Neural cell (in vitro differentiated cells): ENCODE measurements at regions not wholly inside any gene's neighbourhood (a gene's known extent, or its start where the extent isn't known, plus 50 kb on each side); places are given as distances from the start of the nearest gene placed in this dataset.

ENCODE experiments used
- H2AFZ ChIP-seq: fragments of 200-600, 300-800 bp; sonication (generic), shearing (Covaris generic); 2 replicates; pipeline ENCODE4 v1.6.0; 2014; ENCODE audit warnings: low read depth, mild to moderate bottlenecking, antibody characterized with exemption, low read length, moderate library complexity
- H3F3A ChIP-seq: fragments of 200-600 bp; shearing (Covaris generic); 2 replicates; pipeline ENCODE4 v1.6.1; 2016; ENCODE audit warnings: mild to moderate bottlenecking, moderate library complexity, mixed read lengths, antibody characterized with exemption, low read length; ENCODE audit not compliant: insufficient read depth, poor library complexity, severe bottlenecking
- H3K27ac ChIP-seq: fragments of 200-600, 300-800 bp; sonication (generic), shearing (Covaris generic); 2 replicates; pipeline ENCODE4 v1.5.1; 2014; ENCODE audit warnings: mild to moderate bottlenecking, low read length, moderate library complexity
- H3K27me3 ChIP-seq: fragments of 300-800, 200-600 bp; sonication (generic), shearing (Covaris generic); 2 replicates; pipeline ENCODE4 v1.6.0; 2014; ENCODE audit warnings: mild to moderate bottlenecking, low read depth, low read length, moderate library complexity; ENCODE audit not compliant: insufficient read depth
- H3K36me3 ChIP-seq: fragments of 300-800, 200-600 bp; sonication (generic), shearing (Covaris generic); 2 replicates; pipeline ENCODE4 v1.5.1; 2014; ENCODE audit warnings: mild to moderate bottlenecking, antibody characterized with exemption, low read length, moderate library complexity; ENCODE audit not compliant: insufficient read depth
- H3K4me2 ChIP-seq: fragments of 300-800, 200-600 bp; sonication (generic), shearing (Covaris generic); 2 replicates; pipeline ENCODE4 v1.6.0; 2014; ENCODE audit warnings: mild to moderate bottlenecking, low read length
- H3K4me3 ChIP-seq: fragments of 300-800, 200-600 bp; sonication (generic), shearing (Covaris generic); 2 replicates; pipeline ENCODE4 v1.5.1; 2014; ENCODE audit warnings: mild to moderate bottlenecking, low read length, moderate library complexity
- H3K79me2 ChIP-seq: fragments of 200-600 bp; shearing (Covaris generic); replicated peaks from 2 replicates; pipeline ENCODE4 v1.6.0; 2014; ENCODE audit warnings: mild to moderate bottlenecking, low read length, moderate library complexity; ENCODE audit not compliant: insufficient read depth
- H3K9ac ChIP-seq: fragments of 300-800, 200-600 bp; sonication (generic), shearing (Covaris generic); 2 replicates; pipeline ENCODE4 v1.6.1; 2016; ENCODE audit warnings: mild to moderate bottlenecking, low read length, mixed read lengths
- H3K9me2 ChIP-seq: fragments of 200-600 bp; shearing (Covaris generic); 2 replicates; pipeline ENCODE4 v1.6.1; 2016; ENCODE audit warnings: mild to moderate bottlenecking, low read length, mixed read lengths; ENCODE audit not compliant: insufficient read depth
- H3K9me3 ChIP-seq: fragments of 200-600, 300-800 bp; sonication (generic), shearing (Covaris generic); 2 replicates; pipeline ENCODE4 v1.6.1; 2016; ENCODE audit warnings: mild to moderate bottlenecking, mixed run types, low read length, moderate library complexity, mixed read lengths
- H4K20me1 ChIP-seq: fragments of 200-600 bp; shearing (Covaris generic); 2 replicates; pipeline ENCODE4 v1.6.1; 2016; ENCODE audit warnings: mild to moderate bottlenecking, mixed run types; ENCODE audit not compliant: insufficient read depth
- CTCF ChIP-seq: fragments of 450-650 bp; IDR thresholded peaks from 2 replicates; pipeline ENCODE4 v1.5.1; 2014; ENCODE audit warnings: antibody characterized with exemption, mild to moderate bottlenecking, moderate library complexity; ENCODE audit not compliant: poor library complexity, severe bottlenecking
- EP300 ChIP-seq: fragments of 450-650 bp; conservative IDR thresholded peaks from 2 replicates; pipeline ENCODE4 v1.6.1; 2014; ENCODE audit warnings: antibody characterized with exemption, mild to moderate bottlenecking, moderate library complexity; ENCODE audit not compliant: poor library complexity, severe bottlenecking
- EZH2 ChIP-seq: fragments of 200-600, 300-800 bp; shearing (Covaris generic), sonication (generic); IDR thresholded peaks from 2 replicates; pipeline ENCODE4 v1.6.1; 2014; ENCODE audit warnings: antibody characterized with exemption, low read length, borderline replicate concordance, mild to moderate bottlenecking; ENCODE audit not compliant: insufficient read depth, poor library complexity, severe bottlenecking
- MXI1 ChIP-seq: fragments of 450-650 bp; conservative IDR thresholded peaks from 2 replicates; pipeline ENCODE4 v1.6.1; 2014; ENCODE audit warnings: antibody characterized with exemption, mild to moderate bottlenecking; ENCODE audit not compliant: poor library complexity, severe bottlenecking
- POLR2AphosphoS5 ChIP-seq: IDR thresholded peaks from 2 replicates; pipeline ENCODE4 v1.6.1; 2012
- RAD21 ChIP-seq: fragments of 450-650 bp; conservative IDR thresholded peaks from 2 replicates; pipeline ENCODE4 v1.6.1; 2014; ENCODE audit warnings: antibody characterized with exemption, mild to moderate bottlenecking, moderate library complexity
- REST ChIP-seq: IDR thresholded peaks from 2 replicates; pipeline ENCODE4 v1.6.1; 2012; ENCODE audit warnings: borderline replicate concordance
- SMC3 ChIP-seq: fragments of 450-650 bp; conservative IDR thresholded peaks from 2 replicates; pipeline ENCODE4 v1.6.1; 2014; ENCODE audit warnings: antibody characterized with exemption, mild to moderate bottlenecking, moderate library complexity; ENCODE audit not compliant: poor library complexity
- TAF1 ChIP-seq: IDR thresholded peaks from 2 replicates; pipeline ENCODE4 v1.6.1; 2012; ENCODE audit warnings: low read depth

GRCh38 chr2:18373081-18373480 is 187.4 kb downstream of the RDH14 start:
- H3K9ac ChIP-seq = no peak overlapping the region
- no peaks in the 10 kb centered on the region for H3F3A ChIP-seq
- no peaks in the 10 kb centered on the region for H3K27me3 ChIP-seq
- H3K79me2 ChIP-seq = no peaks in the 10 kb centered on the region
- no peak for TF ChIP-seq POLR2AphosphoS5
- no peak for TF ChIP-seq SMC3
- no peak for TF ChIP-seq CTCF
- TF ChIP-seq MXI1 = no peak
- TF ChIP-seq RAD21 = no peak
- TF ChIP-seq EZH2 = no peak
- TF ChIP-seq TAF1 = no peak
- TF ChIP-seq REST = no peak
- no peak for TF ChIP-seq EP300
- H3K9me3 ChIP-seq = no peaks in the 10 kb centered on the region
- no peak overlapping the region for H3K4me3 ChIP-seq
- no peak overlapping the region for H3K27ac ChIP-seq
- no peak overlapping the region for H3K4me2 ChIP-seq
- no peak overlapping the region for H2AFZ ChIP-seq
- H4K20me1 ChIP-seq = no peaks in the 10 kb centered on the region
- H3K36me3 ChIP-seq = no peaks in the 10 kb centered on the region
- H3K9me2 ChIP-seq = no peaks in the 10 kb centered on the region

- Histone ChIP-seq H3K9ac (no peak overlapping the region), H3K9me2 (no peaks in the 10 kb centered on the region), H3K27ac (no peak overlapping the region), H4K20me1 (no peaks in the 10 kb centered on the region), H3K27me3 (no peaks in the 10 kb centered on the region), H3K79me2 (no peaks in the 10 kb centered on the region), H3K36me3 (no peaks in the 10 kb centered on the region), H2AFZ (no peak overlapping the region), H3F3A (no peaks in the 10 kb centered on the region), H3K9me3 (no peaks in the 10 kb centered on the region), H3K4me3 (no peak overlapping the region), H3K4me2 (no peak overlapping the region)
- no peak for TF ChIP-seq SMC3
- no peak for TF ChIP-seq TAF1
- TF ChIP-seq EZH2 = no peak
- TF ChIP-seq MXI1 = no peak
- TF ChIP-seq EP300 = no peak
- TF ChIP-seq RAD21 = no peak
- TF ChIP-seq REST = no peak
- TF ChIP-seq POLR2AphosphoS5 = no peak
- no peak for TF ChIP-seq CTCF
These were observed 187.8 kb downstream of the RDH14 start for GRCh38 chr2:18372641-18373040.
